ENCODE measurements at regions not wholly inside any gene's neighbourhood (a gene's known extent, or its start where the extent isn't known, plus 50 kb on each side); places are given as distances from the start of the nearest gene placed in this dataset.

DNA sequence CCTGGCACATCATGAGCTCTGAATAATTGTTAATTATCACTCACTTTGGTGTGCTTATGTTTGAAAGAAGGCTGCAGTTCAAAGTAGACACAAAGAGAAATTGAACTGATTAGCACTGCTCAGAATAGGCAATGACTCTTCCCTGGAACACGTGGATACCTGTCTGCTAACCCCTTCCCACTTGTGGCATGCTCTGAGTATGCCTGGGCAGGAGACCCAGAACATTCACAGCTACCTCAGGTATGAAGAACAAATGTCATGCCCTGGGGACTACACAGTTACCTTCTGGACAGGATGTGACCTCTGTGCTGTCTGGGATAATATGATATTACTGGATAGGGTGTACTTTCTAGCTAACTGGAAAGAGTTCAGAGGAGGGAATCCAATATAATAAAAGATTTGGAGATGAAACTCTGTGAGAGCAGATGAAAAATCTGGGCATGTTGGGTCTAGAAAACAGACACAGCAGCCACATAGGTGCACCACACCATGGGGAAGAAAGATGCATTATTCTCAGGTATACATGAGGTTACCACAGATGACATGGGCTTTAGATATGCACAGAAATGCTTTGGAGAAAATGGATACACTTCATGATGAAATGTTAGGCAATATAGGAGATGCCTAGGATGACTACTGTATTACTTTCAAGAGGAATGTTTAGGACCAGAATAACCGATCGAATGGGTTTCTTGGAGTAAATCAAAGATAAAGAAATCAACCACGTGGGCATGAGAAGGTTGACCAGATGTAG, 324.2 kb upstream of the PREP start:
- Histone ChIP-seq H3K9ac (ENCODE audit: low read length) (no peak overlapping the region), H3K4me2 (ENCODE audit: low read length) (no peak overlapping the region), H3K9me3 (ENCODE audit: insufficient read depth, low read length) (no peaks in the 10 kb centered on the region), H3K79me2 (ENCODE audit: low read length) (no peaks in the 10 kb centered on the region), H3K27me3 (ENCODE audit: low read depth, low read length) (no peaks in the 10 kb centered on the region), H3K4me1 (ENCODE audit: low read length) (no peaks in the 10 kb centered on the region), H3K36me3 (replicated peaks; ENCODE audit: low read depth, low read length) (no peaks in the 10 kb centered on the region), H2AFZ (ENCODE audit: low read depth, low read length) (no peak overlapping the region), H4K20me1 (ENCODE audit: insufficient read depth, low read length) (no peaks in the 10 kb centered on the region), H3K27ac (ENCODE audit: low read length) (no peak overlapping the region), H3K4me3 (ENCODE audit: low read length) (no peak overlapping the region)
- TF ChIP-seq, protein P1, sequence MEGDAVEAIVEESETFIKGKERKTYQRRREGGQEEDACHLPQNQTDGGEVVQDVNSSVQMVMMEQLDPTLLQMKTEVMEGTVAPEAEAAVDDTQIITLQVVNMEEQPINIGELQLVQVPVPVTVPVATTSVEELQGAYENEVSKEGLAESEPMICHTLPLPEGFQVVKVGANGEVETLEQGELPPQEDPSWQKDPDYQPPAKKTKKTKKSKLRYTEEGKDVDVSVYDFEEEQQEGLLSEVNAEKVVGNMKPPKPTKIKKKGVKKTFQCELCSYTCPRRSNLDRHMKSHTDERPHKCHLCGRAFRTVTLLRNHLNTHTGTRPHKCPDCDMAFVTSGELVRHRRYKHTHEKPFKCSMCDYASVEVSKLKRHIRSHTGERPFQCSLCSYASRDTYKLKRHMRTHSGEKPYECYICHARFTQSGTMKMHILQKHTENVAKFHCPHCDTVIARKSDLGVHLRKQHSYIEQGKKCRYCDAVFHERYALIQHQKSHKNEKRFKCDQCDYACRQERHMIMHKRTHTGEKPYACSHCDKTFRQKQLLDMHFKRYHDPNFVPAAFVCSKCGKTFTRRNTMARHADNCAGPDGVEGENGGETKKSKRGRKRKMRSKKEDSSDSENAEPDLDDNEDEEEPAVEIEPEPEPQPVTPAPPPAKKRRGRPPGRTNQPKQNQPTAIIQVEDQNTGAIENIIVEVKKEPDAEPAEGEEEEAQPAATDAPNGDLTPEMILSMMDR (IDR thresholded peaks at IDR 0.05; ENCODE audit: low read depth, low read length), result no peak
- TF ChIP-seq EZH2phosphoT487 (IDR thresholded peaks at IDR 0.05; ENCODE audit: low read depth), result no peak

DNA sequence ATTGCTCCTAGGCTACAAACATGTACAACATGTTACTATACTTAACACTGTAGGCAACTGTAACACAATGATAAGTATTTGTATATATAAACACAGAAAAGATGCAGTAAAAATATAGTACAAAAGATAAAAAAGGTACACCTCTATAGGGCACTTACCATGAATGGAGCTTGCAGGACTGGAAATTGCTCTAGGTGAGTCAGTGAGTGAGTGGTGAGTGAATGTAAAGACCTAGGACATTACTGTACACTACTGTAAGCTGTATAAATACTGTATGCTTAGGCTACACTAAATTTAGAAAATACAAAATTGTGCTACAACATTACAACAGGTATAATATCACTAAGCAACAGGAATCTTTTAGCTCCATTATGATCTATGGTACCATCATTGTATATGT, 312.0 kb upstream of the PREP start:
- Histone ChIP-seq H3K9me3 (ENCODE audit: insufficient read depth, low read length) (peaks cover 7% of the 10 kb centered on the region; the same call in 1 of the 2 replicates), H2AFZ (ENCODE audit: low read depth, low read length) (no peak overlapping the region), H3K4me3 (ENCODE audit: low read length) (no peak overlapping the region), H3K27ac (ENCODE audit: low read length) (no peak overlapping the region), H3K27me3 (ENCODE audit: low read depth, low read length) (no peaks in the 10 kb centered on the region), H4K20me1 (ENCODE audit: insufficient read depth, low read length) (no peaks in the 10 kb centered on the region), H3K79me2 (ENCODE audit: low read length) (no peaks in the 10 kb centered on the region), H3K4me2 (ENCODE audit: low read length) (no peak overlapping the region), H3K4me1 (ENCODE audit: low read length) (no peaks in the 10 kb centered on the region), H3K36me3 (replicated peaks; ENCODE audit: low read depth, low read length) (no peaks in the 10 kb centered on the region), H3K9ac (ENCODE audit: low read length) (no peak overlapping the region)
- TF ChIP-seq, protein P1 (IDR thresholded peaks at IDR 0.05; ENCODE audit: low read depth, low read length), result no peak
- no peak for TF ChIP-seq EZH2phosphoT487 (IDR thresholded peaks at IDR 0.05; ENCODE audit: low read depth)

DNA sequence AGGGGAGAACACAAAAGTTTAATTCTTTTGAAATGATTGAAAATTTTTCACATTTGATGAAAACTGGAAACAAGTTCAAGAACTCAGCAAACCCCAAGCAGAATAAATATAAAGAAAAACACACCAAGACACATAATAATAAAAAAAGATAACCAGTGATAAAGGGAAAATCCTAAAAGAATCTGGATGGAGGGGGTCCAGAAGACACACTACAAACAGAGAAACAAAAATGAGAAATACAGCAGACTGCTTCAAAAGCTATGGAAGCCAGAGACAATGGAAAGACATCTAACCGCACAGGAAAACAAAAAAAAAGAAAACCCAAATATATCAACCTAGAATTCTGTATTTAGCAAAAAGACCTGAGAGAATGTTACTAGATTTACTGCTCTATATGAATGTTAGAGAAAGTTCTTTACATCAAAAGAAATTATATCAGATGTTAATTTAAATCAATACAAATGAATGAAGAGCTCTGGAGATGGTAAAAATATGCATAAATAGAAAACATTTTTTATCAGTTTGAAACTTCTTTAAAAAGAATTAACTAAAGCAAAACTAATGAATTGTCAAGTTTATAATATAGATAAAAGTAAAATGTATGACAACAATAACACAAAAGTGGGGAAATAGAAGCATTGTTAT, 310.7 kb upstream of the PREP start:
- H3K36me3 ChIP-seq (replicated peaks; ENCODE audit: low read depth, low read length), result no peaks in the 10 kb centered on the region
- no peak overlapping the region for H3K4me3 ChIP-seq (ENCODE audit: low read length)
- no peak overlapping the region for H3K9ac ChIP-seq (ENCODE audit: low read length)
- no peak overlapping the region for H3K4me2 ChIP-seq (ENCODE audit: low read length)
- no peaks in the 10 kb centered on the region for H3K4me1 ChIP-seq (ENCODE audit: low read length)
- H3K27me3 ChIP-seq (ENCODE audit: low read depth, low read length), result no peaks in the 10 kb centered on the region
- peaks cover 7% of the 10 kb centered on the region; the same call in 1 of the 2 replicates for H3K9me3 ChIP-seq (ENCODE audit: insufficient read depth, low read length)
- no peak overlapping the region for H2AFZ ChIP-seq (ENCODE audit: low read depth, low read length)
- TF ChIP-seq, protein P1 (IDR thresholded peaks at IDR 0.05; ENCODE audit: low read depth, low read length), result no peak
- no peak for TF ChIP-seq EZH2phosphoT487 (IDR thresholded peaks at IDR 0.05; ENCODE audit: low read depth)
- H3K27ac ChIP-seq (ENCODE audit: low read length), result no peak overlapping the region
- H4K20me1 ChIP-seq (ENCODE audit: insufficient read depth, low read length), result no peaks in the 10 kb centered on the region
- no peaks in the 10 kb centered on the region for H3K79me2 ChIP-seq (ENCODE audit: low read length)

DNA sequence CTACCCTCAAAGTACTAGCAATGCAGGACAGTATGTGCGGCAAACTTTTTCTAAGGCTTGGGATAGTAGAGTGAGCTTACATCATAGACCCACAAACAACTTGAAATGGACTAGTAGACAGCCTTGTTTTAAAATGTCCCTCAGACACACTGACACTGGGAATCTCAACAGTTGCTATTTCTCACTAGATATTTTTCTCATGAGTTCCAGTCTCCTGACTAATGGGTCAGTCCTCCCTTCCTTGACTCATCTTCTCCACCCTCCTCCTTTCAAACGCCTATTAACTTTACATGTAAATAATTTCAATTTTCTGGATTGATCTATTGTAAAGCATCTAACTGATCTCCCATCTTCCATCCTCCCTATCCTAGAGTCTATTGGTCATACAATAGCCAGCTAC, 308.3 kb upstream of the PREP start:
- H3K4me2 ChIP-seq (ENCODE audit: low read length), result no peak overlapping the region
- H2AFZ ChIP-seq (ENCODE audit: low read depth, low read length), result no peak overlapping the region
- no peak overlapping the region for H3K9ac ChIP-seq (ENCODE audit: low read length)
- H3K9me3 ChIP-seq (ENCODE audit: insufficient read depth, low read length), result peaks cover 7% of the 10 kb centered on the region; the same call in 1 of the 2 replicates
- H3K79me2 ChIP-seq (ENCODE audit: low read length), result no peaks in the 10 kb centered on the region
- TF ChIP-seq, protein P1 (IDR thresholded peaks at IDR 0.05; ENCODE audit: low read depth, low read length), result no peak
- no peak for TF ChIP-seq EZH2phosphoT487 (IDR thresholded peaks at IDR 0.05; ENCODE audit: low read depth)
- H3K4me1 ChIP-seq (ENCODE audit: low read length), result no peaks in the 10 kb centered on the region
- H4K20me1 ChIP-seq (ENCODE audit: insufficient read depth, low read length), result no peaks in the 10 kb centered on the region
- no peak overlapping the region for H3K4me3 ChIP-seq (ENCODE audit: low read length)
- H3K36me3 ChIP-seq (replicated peaks; ENCODE audit: low read depth, low read length), result no peaks in the 10 kb centered on the region
- no peak overlapping the region for H3K27ac ChIP-seq (ENCODE audit: low read length)
- H3K27me3 ChIP-seq (ENCODE audit: low read depth, low read length), result no peaks in the 10 kb centered on the region
